ENCODE measurements at regions not wholly inside any gene's neighbourhood (a gene's known extent, or its start where the extent isn't known, plus 50 kb on each side); places are given as distances from the start of the nearest gene placed in this dataset.

GRCh38 chr6:43951063-43951755 lies 176.0 kb downstream of the MRPL14 start:
- Histone ChIP-seq H3K36me3 (ENCODE audit: control insufficient read depth, insufficient read depth, low read length) (no peaks in the 10 kb centered on the region), H3K4me3 (ENCODE audit: low read depth, low read length) (no peak overlapping the region), H3K27me3 (ENCODE audit: control insufficient read depth, insufficient read depth, low read length) (no peaks in the 10 kb centered on the region)
- peak; percentile 73 for TF ChIP-seq CTCF (IDR thresholded peaks at IDR 0.05; ENCODE audit: insufficient read depth, low read length, poor library complexity, severe bottlenecking)
- no peak for DNase-seq (ENCODE audit: low read depth)

DNA sequence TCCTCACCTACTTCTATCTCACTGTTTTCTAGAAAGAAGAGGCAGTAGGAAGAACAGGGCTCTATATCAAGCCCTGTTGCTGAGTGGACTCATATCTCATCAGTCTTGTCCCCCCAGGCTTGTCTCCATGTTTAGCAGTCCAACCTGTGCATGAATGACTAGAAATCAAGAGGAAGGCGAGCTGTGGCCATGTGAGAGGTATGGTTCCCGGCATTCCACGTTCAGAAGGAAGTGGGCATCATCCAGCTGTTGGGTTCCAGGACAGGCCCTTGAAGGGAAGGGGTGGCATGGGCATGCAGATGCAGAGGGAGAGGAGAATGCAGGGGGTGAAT lies 176.6 kb downstream of the MRPL14 start:
- TF ChIP-seq CTCF (IDR thresholded peaks at IDR 0.05; ENCODE audit: insufficient read depth, low read length, poor library complexity, severe bottlenecking), result no peak
- DNase-seq (ENCODE audit: low read depth), result no peak

GRCh38 chr6:43950051-43950605 lies 177.1 kb downstream of the MRPL14 start:
- Histone ChIP-seq H3K27me3 (ENCODE audit: control insufficient read depth, insufficient read depth, low read length) (no peaks in the 10 kb centered on the region), H3K36me3 (ENCODE audit: control insufficient read depth, insufficient read depth, low read length) (no peaks in the 10 kb centered on the region), H3K4me3 (ENCODE audit: low read depth, low read length) (no peak overlapping the region)
- DNase-seq (ENCODE audit: low read depth), result no peak
- TF ChIP-seq CTCF (IDR thresholded peaks at IDR 0.05; ENCODE audit: insufficient read depth, low read length, poor library complexity, severe bottlenecking), result no peak

More for the DNA sequence above, 176.6 kb downstream of the MRPL14 start:
- no peaks in the 10 kb centered on the region for H3K36me3 ChIP-seq (ENCODE audit: control insufficient read depth, insufficient read depth, low read length)
- no peaks in the 10 kb centered on the region for H3K27me3 ChIP-seq (ENCODE audit: control insufficient read depth, insufficient read depth, low read length)
- H3K4me3 ChIP-seq (ENCODE audit: low read depth, low read length), result no peak overlapping the region

GRCh38 chr6:43949551-43949991 lies 177.7 kb downstream of the MRPL14 start:
- no peaks in the 10 kb centered on the region for H3K27me3 ChIP-seq (ENCODE audit: control insufficient read depth, insufficient read depth, low read length)
- no peaks in the 10 kb centered on the region for H3K36me3 ChIP-seq (ENCODE audit: control insufficient read depth, insufficient read depth, low read length)
- no peak for DNase-seq (ENCODE audit: low read depth)
- no peak for TF ChIP-seq CTCF (IDR thresholded peaks at IDR 0.05; ENCODE audit: insufficient read depth, low read length, poor library complexity, severe bottlenecking)
- no peak overlapping the region for H3K4me3 ChIP-seq (ENCODE audit: low read depth, low read length)

DNA sequence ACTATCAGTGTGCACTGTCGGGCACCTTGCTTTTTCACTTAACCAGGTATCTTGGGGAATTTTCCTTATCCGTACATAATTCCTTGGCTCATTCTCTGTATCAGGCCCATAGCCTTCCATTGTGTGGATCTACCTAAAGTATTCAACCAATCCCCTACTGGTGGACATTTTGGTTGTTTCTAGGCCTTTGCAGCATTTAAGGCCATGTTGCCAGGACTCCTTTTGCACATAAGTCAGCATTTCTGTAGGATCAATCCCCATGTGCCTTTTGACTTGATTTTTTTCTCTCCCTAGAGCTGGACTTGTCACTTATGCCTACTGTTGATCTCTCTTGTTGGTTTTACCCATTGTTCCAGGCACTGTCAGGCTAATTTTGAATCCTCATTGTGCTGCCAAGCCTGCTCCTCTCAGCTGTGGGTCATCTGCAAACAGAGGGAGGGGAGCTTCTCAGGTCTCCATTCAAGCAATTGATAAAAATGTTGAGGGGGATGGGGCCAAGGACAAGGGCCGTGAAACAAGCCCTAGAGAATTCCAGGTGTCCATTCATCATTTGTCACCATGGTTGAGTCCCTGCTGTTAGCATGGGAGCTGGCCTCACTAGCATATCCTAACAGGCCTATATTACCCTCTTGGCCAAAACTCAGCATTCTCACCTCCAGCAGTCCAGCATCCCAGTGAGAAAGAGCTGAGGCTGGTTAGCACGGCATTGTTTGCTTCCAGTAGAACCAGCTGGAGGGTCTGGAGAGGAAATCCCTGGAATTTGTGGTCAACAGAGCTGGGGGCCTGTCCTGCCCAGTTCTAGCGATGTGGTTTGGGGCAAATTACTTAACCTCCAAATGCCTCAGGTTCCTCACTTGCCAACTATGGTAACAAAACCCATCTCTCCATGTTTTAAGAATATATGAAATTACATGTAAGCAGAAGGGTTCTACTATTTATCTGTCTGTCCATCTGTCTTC lies 178.4 kb downstream of the MRPL14 start:
- no peak for TF ChIP-seq CTCF (IDR thresholded peaks at IDR 0.05; ENCODE audit: insufficient read depth, low read length, poor library complexity, severe bottlenecking)
- no peak for DNase-seq (ENCODE audit: low read depth)
- H3K36me3 ChIP-seq (ENCODE audit: control insufficient read depth, insufficient read depth, low read length), result no peaks in the 10 kb centered on the region

More for the DNA sequence above, 178.4 kb downstream of the MRPL14 start:
- Histone ChIP-seq H3K4me3 (ENCODE audit: low read depth, low read length) (no peak overlapping the region), H3K27me3 (ENCODE audit: control insufficient read depth, insufficient read depth, low read length) (no peaks in the 10 kb centered on the region)
